ENCODE measurements at regions not wholly inside any gene's neighbourhood (a gene's known extent, or its start where the extent isn't known, plus 50 kb on each side); places are given as distances from the start of the nearest gene placed in this dataset.

GRCh38 chr12:93968536-93969285 is 179.7 kb upstream of the PLXNC1 start:
- Mint-ChIP-seq H3K4me1 (no peaks in the 10 kb centered on the region), H3K27me3 (ENCODE audit: insufficient read depth, low read depth, poor library complexity) (peaks cover 2% of the 10 kb centered on the region), H3K36me3 (ENCODE audit: low read depth) (no peaks in the 10 kb centered on the region), H3K4me3 (no peak overlapping the region), H3K27ac (no peak overlapping the region), H3K9me3 (no peaks in the 10 kb centered on the region)
- Histone ChIP-seq H3K79me2 (replicated peaks; ENCODE audit: insufficient read depth) (no peaks in the 10 kb centered on the region), H2AFZ (peak overlapping the region; percentile 43; the same call in 1 of the 2 replicates), H3K4me1 (ENCODE audit: insufficient read depth) (no peaks in the 10 kb centered on the region), H3K36me3 (ENCODE audit: insufficient read depth) (no peaks in the 10 kb centered on the region), H3K4me2 (no peak overlapping the region), H4K20me1 (replicated peaks; ENCODE audit: insufficient read depth) (no peaks in the 10 kb centered on the region), H3K27me3 (ENCODE audit: insufficient read depth) (no peaks in the 10 kb centered on the region), H3K27ac (ENCODE audit: low read depth) (no peak overlapping the region), H3F3A (replicated peaks; ENCODE audit: low read depth) (no peaks in the 10 kb centered on the region), H3K4me3 (no peak overlapping the region), H3K9me2 (ENCODE audit: insufficient read depth) (0 out of 2 replicates have a peak, but pooled peaks cover 10% of the 10 kb centered on the region)
- DNase-seq (ENCODE audit: low spot score) = no peak
- ATAC-seq = no peak
- TF ChIP-seq STAT1 (IDR thresholded peaks at IDR 0.05; ENCODE audit: unreplicated experiment) = no peak
- TF ChIP-seq ZNF331 (CRISPR knock-in tag; IDR thresholded peaks at IDR 0.05; ENCODE audit: low read depth) = no peak
- TF ChIP-seq CREB1 (CRISPR knock-in tag; IDR thresholded peaks at IDR 0.05; ENCODE audit: low read depth) = no peak
- TF ChIP-seq, protein P1, sequence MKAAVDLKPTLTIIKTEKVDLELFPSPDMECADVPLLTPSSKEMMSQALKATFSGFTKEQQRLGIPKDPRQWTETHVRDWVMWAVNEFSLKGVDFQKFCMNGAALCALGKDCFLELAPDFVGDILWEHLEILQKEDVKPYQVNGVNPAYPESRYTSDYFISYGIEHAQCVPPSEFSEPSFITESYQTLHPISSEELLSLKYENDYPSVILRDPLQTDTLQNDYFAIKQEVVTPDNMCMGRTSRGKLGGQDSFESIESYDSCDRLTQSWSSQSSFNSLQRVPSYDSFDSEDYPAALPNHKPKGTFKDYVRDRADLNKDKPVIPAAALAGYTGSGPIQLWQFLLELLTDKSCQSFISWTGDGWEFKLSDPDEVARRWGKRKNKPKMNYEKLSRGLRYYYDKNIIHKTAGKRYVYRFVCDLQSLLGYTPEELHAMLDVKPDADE (IDR thresholded peaks at IDR 0.05) = no peak
- TF ChIP-seq ZNF114 (CRISPR knock-in tag; IDR thresholded peaks at IDR 0.05) = no peak
- no peak for TF ChIP-seq POLR2AphosphoS5 (IDR thresholded peaks at IDR 0.05; ENCODE audit: low read depth)
- TF ChIP-seq, protein P2, sequence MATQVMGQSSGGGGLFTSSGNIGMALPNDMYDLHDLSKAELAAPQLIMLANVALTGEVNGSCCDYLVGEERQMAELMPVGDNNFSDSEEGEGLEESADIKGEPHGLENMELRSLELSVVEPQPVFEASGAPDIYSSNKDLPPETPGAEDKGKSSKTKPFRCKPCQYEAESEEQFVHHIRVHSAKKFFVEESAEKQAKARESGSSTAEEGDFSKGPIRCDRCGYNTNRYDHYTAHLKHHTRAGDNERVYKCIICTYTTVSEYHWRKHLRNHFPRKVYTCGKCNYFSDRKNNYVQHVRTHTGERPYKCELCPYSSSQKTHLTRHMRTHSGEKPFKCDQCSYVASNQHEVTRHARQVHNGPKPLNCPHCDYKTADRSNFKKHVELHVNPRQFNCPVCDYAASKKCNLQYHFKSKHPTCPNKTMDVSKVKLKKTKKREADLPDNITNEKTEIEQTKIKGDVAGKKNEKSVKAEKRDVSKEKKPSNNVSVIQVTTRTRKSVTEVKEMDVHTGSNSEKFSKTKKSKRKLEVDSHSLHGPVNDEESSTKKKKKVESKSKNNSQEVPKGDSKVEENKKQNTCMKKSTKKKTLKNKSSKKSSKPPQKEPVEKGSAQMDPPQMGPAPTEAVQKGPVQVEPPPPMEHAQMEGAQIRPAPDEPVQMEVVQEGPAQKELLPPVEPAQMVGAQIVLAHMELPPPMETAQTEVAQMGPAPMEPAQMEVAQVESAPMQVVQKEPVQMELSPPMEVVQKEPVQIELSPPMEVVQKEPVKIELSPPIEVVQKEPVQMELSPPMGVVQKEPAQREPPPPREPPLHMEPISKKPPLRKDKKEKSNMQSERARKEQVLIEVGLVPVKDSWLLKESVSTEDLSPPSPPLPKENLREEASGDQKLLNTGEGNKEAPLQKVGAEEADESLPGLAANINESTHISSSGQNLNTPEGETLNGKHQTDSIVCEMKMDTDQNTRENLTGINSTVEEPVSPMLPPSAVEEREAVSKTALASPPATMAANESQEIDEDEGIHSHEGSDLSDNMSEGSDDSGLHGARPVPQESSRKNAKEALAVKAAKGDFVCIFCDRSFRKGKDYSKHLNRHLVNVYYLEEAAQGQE (IDR thresholded peaks at IDR 0.05; ENCODE audit: unreplicated experiment) = no peak
- TF ChIP-seq, protein P3, sequence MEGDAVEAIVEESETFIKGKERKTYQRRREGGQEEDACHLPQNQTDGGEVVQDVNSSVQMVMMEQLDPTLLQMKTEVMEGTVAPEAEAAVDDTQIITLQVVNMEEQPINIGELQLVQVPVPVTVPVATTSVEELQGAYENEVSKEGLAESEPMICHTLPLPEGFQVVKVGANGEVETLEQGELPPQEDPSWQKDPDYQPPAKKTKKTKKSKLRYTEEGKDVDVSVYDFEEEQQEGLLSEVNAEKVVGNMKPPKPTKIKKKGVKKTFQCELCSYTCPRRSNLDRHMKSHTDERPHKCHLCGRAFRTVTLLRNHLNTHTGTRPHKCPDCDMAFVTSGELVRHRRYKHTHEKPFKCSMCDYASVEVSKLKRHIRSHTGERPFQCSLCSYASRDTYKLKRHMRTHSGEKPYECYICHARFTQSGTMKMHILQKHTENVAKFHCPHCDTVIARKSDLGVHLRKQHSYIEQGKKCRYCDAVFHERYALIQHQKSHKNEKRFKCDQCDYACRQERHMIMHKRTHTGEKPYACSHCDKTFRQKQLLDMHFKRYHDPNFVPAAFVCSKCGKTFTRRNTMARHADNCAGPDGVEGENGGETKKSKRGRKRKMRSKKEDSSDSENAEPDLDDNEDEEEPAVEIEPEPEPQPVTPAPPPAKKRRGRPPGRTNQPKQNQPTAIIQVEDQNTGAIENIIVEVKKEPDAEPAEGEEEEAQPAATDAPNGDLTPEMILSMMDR (conservative IDR thresholded peaks at IDR 0.05; ENCODE audit: low read depth in 2 of 2) = no peak
- TF ChIP-seq, protein P4, sequence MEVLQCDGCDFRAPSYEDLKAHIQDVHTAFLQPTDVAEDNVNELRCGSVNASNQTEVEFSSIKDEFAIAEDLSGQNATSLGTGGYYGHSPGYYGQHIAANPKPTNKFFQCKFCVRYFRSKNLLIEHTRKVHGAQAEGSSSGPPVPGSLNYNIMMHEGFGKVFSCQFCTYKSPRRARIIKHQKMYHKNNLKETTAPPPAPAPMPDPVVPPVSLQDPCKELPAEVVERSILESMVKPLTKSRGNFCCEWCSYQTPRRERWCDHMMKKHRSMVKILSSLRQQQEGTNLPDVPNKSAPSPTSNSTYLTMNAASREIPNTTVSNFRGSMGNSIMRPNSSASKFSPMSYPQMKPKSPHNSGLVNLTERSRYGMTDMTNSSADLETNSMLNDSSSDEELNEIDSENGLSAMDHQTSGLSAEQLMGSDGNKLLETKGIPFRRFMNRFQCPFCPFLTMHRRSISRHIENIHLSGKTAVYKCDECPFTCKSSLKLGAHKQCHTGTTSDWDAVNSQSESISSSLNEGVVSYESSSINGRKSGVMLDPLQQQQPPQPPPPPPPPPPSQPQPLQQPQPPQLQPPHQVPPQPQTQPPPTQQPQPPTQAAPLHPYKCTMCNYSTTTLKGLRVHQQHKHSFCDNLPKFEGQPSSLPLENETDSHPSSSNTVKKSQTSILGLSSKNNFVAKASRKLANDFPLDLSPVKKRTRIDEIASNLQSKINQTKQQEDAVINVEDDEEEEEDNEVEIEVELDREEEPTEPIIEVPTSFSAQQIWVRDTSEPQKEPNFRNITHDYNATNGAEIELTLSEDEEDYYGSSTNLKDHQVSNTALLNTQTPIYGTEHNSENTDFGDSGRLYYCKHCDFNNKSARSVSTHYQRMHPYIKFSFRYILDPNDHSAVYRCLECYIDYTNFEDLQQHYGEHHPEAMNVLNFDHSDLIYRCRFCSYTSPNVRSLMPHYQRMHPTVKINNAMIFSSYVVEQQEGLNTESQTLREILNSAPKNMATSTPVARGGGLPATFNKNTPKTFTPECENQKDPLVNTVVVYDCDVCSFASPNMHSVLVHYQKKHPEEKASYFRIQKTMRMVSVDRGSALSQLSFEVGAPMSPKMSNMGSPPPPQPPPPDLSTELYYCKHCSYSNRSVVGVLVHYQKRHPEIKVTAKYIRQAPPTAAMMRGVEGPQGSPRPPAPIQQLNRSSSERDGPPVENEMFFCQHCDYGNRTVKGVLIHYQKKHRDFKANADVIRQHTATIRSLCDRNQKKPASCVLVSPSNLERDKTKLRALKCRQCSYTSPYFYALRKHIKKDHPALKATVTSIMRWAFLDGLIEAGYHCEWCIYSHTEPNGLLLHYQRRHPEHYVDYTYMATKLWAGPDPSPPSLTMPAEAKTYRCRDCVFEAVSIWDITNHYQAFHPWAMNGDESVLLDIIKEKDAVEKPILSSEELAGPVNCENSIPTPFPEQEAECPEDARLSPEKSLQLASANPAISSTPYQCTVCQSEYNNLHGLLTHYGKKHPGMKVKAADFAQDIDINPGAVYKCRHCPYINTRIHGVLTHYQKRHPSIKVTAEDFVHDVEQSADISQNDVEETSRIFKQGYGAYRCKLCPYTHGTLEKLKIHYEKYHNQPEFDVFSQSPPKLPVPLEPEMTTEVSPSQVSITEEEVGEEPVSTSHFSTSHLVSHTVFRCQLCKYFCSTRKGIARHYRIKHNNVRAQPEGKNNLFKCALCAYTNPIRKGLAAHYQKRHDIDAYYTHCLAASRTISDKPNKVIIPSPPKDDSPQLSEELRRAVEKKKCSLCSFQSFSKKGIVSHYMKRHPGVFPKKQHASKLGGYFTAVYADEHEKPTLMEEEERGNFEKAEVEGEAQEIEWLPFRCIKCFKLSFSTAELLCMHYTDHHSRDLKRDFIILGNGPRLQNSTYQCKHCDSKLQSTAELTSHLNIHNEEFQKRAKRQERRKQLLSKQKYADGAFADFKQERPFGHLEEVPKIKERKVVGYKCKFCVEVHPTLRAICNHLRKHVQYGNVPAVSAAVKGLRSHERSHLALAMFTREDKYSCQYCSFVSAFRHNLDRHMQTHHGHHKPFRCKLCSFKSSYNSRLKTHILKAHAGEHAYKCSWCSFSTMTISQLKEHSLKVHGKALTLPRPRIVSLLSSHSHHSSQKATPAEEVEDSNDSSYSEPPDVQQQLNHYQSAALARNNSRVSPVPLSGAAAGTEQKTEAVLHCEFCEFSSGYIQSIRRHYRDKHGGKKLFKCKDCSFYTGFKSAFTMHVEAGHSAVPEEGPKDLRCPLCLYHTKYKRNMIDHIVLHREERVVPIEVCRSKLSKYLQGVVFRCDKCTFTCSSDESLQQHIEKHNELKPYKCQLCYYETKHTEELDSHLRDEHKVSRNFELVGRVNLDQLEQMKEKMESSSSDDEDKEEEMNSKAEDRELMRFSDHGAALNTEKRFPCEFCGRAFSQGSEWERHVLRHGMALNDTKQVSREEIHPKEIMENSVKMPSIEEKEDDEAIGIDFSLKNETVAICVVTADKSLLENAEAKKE (CRISPR knock-in tag; IDR thresholded peaks at IDR 0.05) = no peak
- no peak for TF ChIP-seq EZH2phosphoT487 (IDR thresholded peaks at IDR 0.05; ENCODE audit: unreplicated experiment)
- no peak for TF ChIP-seq NANOG (IDR thresholded peaks at IDR 0.05; ENCODE audit: borderline replicate concordance)
- TF ChIP-seq JUNB (IDR thresholded peaks at IDR 0.05; ENCODE audit: unreplicated experiment) = no peak
- no peak for TF ChIP-seq EZH2 (IDR thresholded peaks at IDR 0.05; ENCODE audit: low read depth, unreplicated experiment)

All from GM23338 (cell line).